ENCODE measurements at regions not wholly inside any gene's neighbourhood (a gene's known extent, or its start where the extent isn't known, plus 50 kb on each side); places are given as distances from the start of the nearest gene placed in this dataset.

GRCh38 chr6:153849072-153849779 is 189.8 kb upstream of the OPRM1 start:
- H3K36me3 ChIP-seq (ENCODE audit: control insufficient read depth in 2 of 2, insufficient read depth in 2 of 2, low read length in 2 of 2): no peaks in the 10 kb centered on the region
- no peaks in the 10 kb centered on the region for H3K4me1 ChIP-seq (ENCODE audit: control insufficient read depth in 2 of 2, insufficient read depth in 2 of 2, low read length in 2 of 2)
- no peak overlapping the region for H3K4me3 ChIP-seq (ENCODE audit: low read length in 2 of 2)
- H3K27me3 ChIP-seq (ENCODE audit: control insufficient read depth in 2 of 2, insufficient read depth in 2 of 2, low read length in 2 of 2): no peaks in the 10 kb centered on the region
- H3K9me3 ChIP-seq (ENCODE audit: control insufficient read depth in 2 of 2, low read length in 2 of 2): no peaks in the 10 kb centered on the region
- H3K9ac ChIP-seq (ENCODE audit: low read depth in 1 of 2, low read length in 2 of 2): no peak overlapping the region
- H3K27ac ChIP-seq (ENCODE audit: low read depth in 2 of 2, low read length in 2 of 2): no peak overlapping the region

GRCh38 chr6:153843420-153843819 is 195.6 kb upstream of the OPRM1 start:
- no peak overlapping the region for H3K9ac ChIP-seq (ENCODE audit: low read depth in 1 of 2, low read length in 2 of 2)
- no peaks in the 10 kb centered on the region for H3K4me1 ChIP-seq (ENCODE audit: control insufficient read depth in 2 of 2, insufficient read depth in 2 of 2, low read length in 2 of 2)
- H3K27ac ChIP-seq (ENCODE audit: low read depth in 2 of 2, low read length in 2 of 2): no peak overlapping the region
- H3K4me3 ChIP-seq (ENCODE audit: low read length in 2 of 2): no peak overlapping the region
- H3K9me3 ChIP-seq (ENCODE audit: control insufficient read depth in 2 of 2, low read length in 2 of 2): no peaks in the 10 kb centered on the region
- H3K27me3 ChIP-seq (ENCODE audit: control insufficient read depth in 2 of 2, insufficient read depth in 2 of 2, low read length in 2 of 2): no peaks in the 10 kb centered on the region
- no peaks in the 10 kb centered on the region for H3K36me3 ChIP-seq (ENCODE audit: control insufficient read depth in 2 of 2, insufficient read depth in 2 of 2, low read length in 2 of 2)

- no peaks in the 10 kb centered on the region for H3K27me3 ChIP-seq (ENCODE audit: control insufficient read depth in 2 of 2, insufficient read depth in 2 of 2, low read length in 2 of 2)
- H3K36me3 ChIP-seq (ENCODE audit: control insufficient read depth in 2 of 2, insufficient read depth in 2 of 2, low read length in 2 of 2): no peaks in the 10 kb centered on the region
- no peak overlapping the region for H3K4me3 ChIP-seq (ENCODE audit: low read length in 2 of 2)
- H3K4me1 ChIP-seq (ENCODE audit: control insufficient read depth in 2 of 2, insufficient read depth in 2 of 2, low read length in 2 of 2): no peaks in the 10 kb centered on the region
- H3K27ac ChIP-seq (ENCODE audit: low read depth in 2 of 2, low read length in 2 of 2): no peak overlapping the region
- H3K9ac ChIP-seq (ENCODE audit: low read depth in 1 of 2, low read length in 2 of 2): no peak overlapping the region
- H3K9me3 ChIP-seq (ENCODE audit: control insufficient read depth in 2 of 2, low read length in 2 of 2): no peaks in the 10 kb centered on the region
Measured at GRCh38 chr6:153842491-153842890, 196.5 kb upstream of the OPRM1 start.

- H3K27ac ChIP-seq (ENCODE audit: low read depth in 2 of 2, low read length in 2 of 2): no peak overlapping the region
- H3K4me3 ChIP-seq (ENCODE audit: low read length in 2 of 2): no peak overlapping the region
- no peaks in the 10 kb centered on the region for H3K27me3 ChIP-seq (ENCODE audit: control insufficient read depth in 2 of 2, insufficient read depth in 2 of 2, low read length in 2 of 2)
- H3K9ac ChIP-seq (ENCODE audit: low read depth in 1 of 2, low read length in 2 of 2): no peak overlapping the region
- no peaks in the 10 kb centered on the region for H3K36me3 ChIP-seq (ENCODE audit: control insufficient read depth in 2 of 2, insufficient read depth in 2 of 2, low read length in 2 of 2)
- H3K4me1 ChIP-seq (ENCODE audit: control insufficient read depth in 2 of 2, insufficient read depth in 2 of 2, low read length in 2 of 2): no peaks in the 10 kb centered on the region
- no peaks in the 10 kb centered on the region for H3K9me3 ChIP-seq (ENCODE audit: control insufficient read depth in 2 of 2, low read length in 2 of 2)
Measured at GRCh38 chr6:153840039-153840850, 198.8 kb upstream of the OPRM1 start.

- no peak overlapping the region for H3K27ac ChIP-seq (ENCODE audit: low read depth in 2 of 2, low read length in 2 of 2)
- H3K9me3 ChIP-seq (ENCODE audit: control insufficient read depth in 2 of 2, low read length in 2 of 2): no peaks in the 10 kb centered on the region
- no peaks in the 10 kb centered on the region for H3K36me3 ChIP-seq (ENCODE audit: control insufficient read depth in 2 of 2, insufficient read depth in 2 of 2, low read length in 2 of 2)
- H3K4me1 ChIP-seq (ENCODE audit: control insufficient read depth in 2 of 2, insufficient read depth in 2 of 2, low read length in 2 of 2): no peaks in the 10 kb centered on the region
- H3K27me3 ChIP-seq (ENCODE audit: control insufficient read depth in 2 of 2, insufficient read depth in 2 of 2, low read length in 2 of 2): no peaks in the 10 kb centered on the region
- H3K4me3 ChIP-seq (ENCODE audit: low read length in 2 of 2): no peak overlapping the region
- no peak overlapping the region for H3K9ac ChIP-seq (ENCODE audit: low read depth in 1 of 2, low read length in 2 of 2)
Measured at GRCh38 chr6:153832543-153832942, 206.5 kb upstream of the OPRM1 start.

GRCh38 chr6:153831350-153832078 is 207.5 kb upstream of the OPRM1 start:
- no peak overlapping the region for H3K4me3 ChIP-seq (ENCODE audit: low read length in 2 of 2)
- no peaks in the 10 kb centered on the region for H3K9me3 ChIP-seq (ENCODE audit: control insufficient read depth in 2 of 2, low read length in 2 of 2)
- H3K27me3 ChIP-seq (ENCODE audit: control insufficient read depth in 2 of 2, insufficient read depth in 2 of 2, low read length in 2 of 2): no peaks in the 10 kb centered on the region
- no peak overlapping the region for H3K27ac ChIP-seq (ENCODE audit: low read depth in 2 of 2, low read length in 2 of 2)
- H3K4me1 ChIP-seq (ENCODE audit: control insufficient read depth in 2 of 2, insufficient read depth in 2 of 2, low read length in 2 of 2): no peaks in the 10 kb centered on the region
- no peaks in the 10 kb centered on the region for H3K36me3 ChIP-seq (ENCODE audit: control insufficient read depth in 2 of 2, insufficient read depth in 2 of 2, low read length in 2 of 2)
- H3K9ac ChIP-seq (ENCODE audit: low read depth in 1 of 2, low read length in 2 of 2): no peak overlapping the region

GRCh38 chr6:153817173-153817572 is 221.9 kb upstream of the OPRM1 start:
- H3K4me1 ChIP-seq (ENCODE audit: control insufficient read depth in 2 of 2, insufficient read depth in 2 of 2, low read length in 2 of 2): no peaks in the 10 kb centered on the region
- peaks cover 0 to 5% of the 10 kb centered on the region in 2 donors for H3K9me3 ChIP-seq (ENCODE audit: control insufficient read depth in 2 of 2, low read length in 2 of 2)
- no peaks in the 10 kb centered on the region for H3K36me3 ChIP-seq (ENCODE audit: control insufficient read depth in 2 of 2, insufficient read depth in 2 of 2, low read length in 2 of 2)
- H3K9ac ChIP-seq (ENCODE audit: low read depth in 1 of 2, low read length in 2 of 2): no peak overlapping the region
- no peaks in the 10 kb centered on the region for H3K27me3 ChIP-seq (ENCODE audit: control insufficient read depth in 2 of 2, insufficient read depth in 2 of 2, low read length in 2 of 2)
- H3K27ac ChIP-seq (ENCODE audit: low read depth in 2 of 2, low read length in 2 of 2): no peak overlapping the region
- no peak overlapping the region for H3K4me3 ChIP-seq (ENCODE audit: low read length in 2 of 2)

- Histone ChIP-seq H3K27ac (ENCODE audit: low read depth in 2 of 2, low read length in 2 of 2) (no peak overlapping the region), H3K4me1 (ENCODE audit: control insufficient read depth in 2 of 2, insufficient read depth in 2 of 2, low read length in 2 of 2) (no peaks in the 10 kb centered on the region), H3K9ac (ENCODE audit: low read depth in 1 of 2, low read length in 2 of 2) (no peak overlapping the region), H3K27me3 (ENCODE audit: control insufficient read depth in 2 of 2, insufficient read depth in 2 of 2, low read length in 2 of 2) (no peaks in the 10 kb centered on the region), H3K4me3 (ENCODE audit: low read length in 2 of 2) (no peak overlapping the region), H3K9me3 (ENCODE audit: control insufficient read depth in 2 of 2, low read length in 2 of 2) (peaks cover 0 to 5% of the 10 kb centered on the region in 2 donors), H3K36me3 (ENCODE audit: control insufficient read depth in 2 of 2, insufficient read depth in 2 of 2, low read length in 2 of 2) (no peaks in the 10 kb centered on the region)
Measured at GRCh38 chr6:153816366-153816765, 222.7 kb upstream of the OPRM1 start.

- Histone ChIP-seq H3K4me1 (ENCODE audit: control insufficient read depth in 2 of 2, insufficient read depth in 2 of 2, low read length in 2 of 2) (no peaks in the 10 kb centered on the region), H3K4me3 (ENCODE audit: low read length in 2 of 2) (no peak overlapping the region), H3K36me3 (ENCODE audit: control insufficient read depth in 2 of 2, insufficient read depth in 2 of 2, low read length in 2 of 2) (no peaks in the 10 kb centered on the region)
Measured at GRCh38 chr6:153814136-153814535, 224.9 kb upstream of the OPRM1 start.

GRCh38 chr6:153804755-153805330 is 234.2 kb upstream of the OPRM1 start:
- Histone ChIP-seq H3K9ac (ENCODE audit: low read depth in 1 of 2, low read length in 2 of 2) (no peak overlapping the region), H3K4me3 (ENCODE audit: low read length in 2 of 2) (no peak overlapping the region), H3K36me3 (ENCODE audit: control insufficient read depth in 2 of 2, insufficient read depth in 2 of 2, low read length in 2 of 2) (no peaks in the 10 kb centered on the region), H3K4me1 (ENCODE audit: control insufficient read depth in 2 of 2, insufficient read depth in 2 of 2, low read length in 2 of 2) (no peaks in the 10 kb centered on the region), H3K27me3 (ENCODE audit: control insufficient read depth in 2 of 2, insufficient read depth in 2 of 2, low read length in 2 of 2) (no peaks in the 10 kb centered on the region), H3K27ac (ENCODE audit: low read depth in 2 of 2, low read length in 2 of 2) (no peak overlapping the region), H3K9me3 (ENCODE audit: control insufficient read depth in 2 of 2, low read length in 2 of 2) (no peaks in the 10 kb centered on the region)

More at GRCh38 chr6:153814136-153814535, 224.9 kb upstream of the OPRM1 start:
- no peak overlapping the region for H3K9ac ChIP-seq (ENCODE audit: low read depth in 1 of 2, low read length in 2 of 2)
- H3K9me3 ChIP-seq (ENCODE audit: control insufficient read depth in 2 of 2, low read length in 2 of 2): peaks cover 0 to 5% of the 10 kb centered on the region in 2 donors
- H3K27ac ChIP-seq (ENCODE audit: low read depth in 2 of 2, low read length in 2 of 2): no peak overlapping the region
- H3K27me3 ChIP-seq (ENCODE audit: control insufficient read depth in 2 of 2, insufficient read depth in 2 of 2, low read length in 2 of 2): no peaks in the 10 kb centered on the region

Measured in mucosa of rectum (tissue), 2 donors.